ENCODE measurements at regions not wholly inside any gene's neighbourhood (a gene's known extent, or its start where the extent isn't known, plus 50 kb on each side); places are given as distances from the start of the nearest gene placed in this dataset.

GRCh38 chrX:121894756-121895155, 847.3 kb downstream of the GLUD2 start:
- TF ChIP-seq ATF3 (IDR thresholded peaks at IDR 0.05) (no peak), ZBTB33 (IDR thresholded peaks at IDR 0.05) (no peak), SP1 (IDR thresholded peaks at IDR 0.05) (no peak), RXRA (IDR thresholded peaks at IDR 0.05) (no peak), REST (IDR thresholded peaks at IDR 0.05) (no peak), NR2F2 (IDR thresholded peaks at IDR 0.05) (no peak), MAX (IDR thresholded peaks at IDR 0.05) (no peak), YY1 (IDR thresholded peaks at IDR 0.05) (no peak)
- H3K9ac ChIP-seq (ENCODE audit: low read depth in 1 of 2, low read length in 2 of 2) = no peak overlapping the region
- no peaks in the 10 kb centered on the region for H3K4me1 ChIP-seq (ENCODE audit: control insufficient read depth in 4 of 4, insufficient read depth in 4 of 4, low read length in 3 of 4)

GRCh38 chrX:121902463-121902862, 855.1 kb downstream of the GLUD2 start:
- 67% methylated on average over 2 of the region's 2 CpGs for WGBS
- H3K36me3 ChIP-seq (ENCODE audit: control insufficient read depth in 4 of 4, insufficient read depth in 3 of 4, low read depth in 1 of 4, low read length in 3 of 4) = no peaks in the 10 kb centered on the region
- TF ChIP-seq NR2F2 (IDR thresholded peaks at IDR 0.05) (no peak), HNF4A (conservative IDR thresholded peaks at IDR 0.05) (no peak), FOXA2 (IDR thresholded peaks at IDR 0.05) (no peak), RXRA (IDR thresholded peaks at IDR 0.05) (no peak), ZBTB33 (IDR thresholded peaks at IDR 0.05) (no peak), YY1 (IDR thresholded peaks at IDR 0.05) (no peak), HNF4G (IDR thresholded peaks at IDR 0.05) (no peak)
- H3K4me3 ChIP-seq (ENCODE audit: low read depth in 1 of 3, low read length in 3 of 3) = no peak overlapping the region
- H3K27me3 ChIP-seq (ENCODE audit: control insufficient read depth in 4 of 4, insufficient read depth in 4 of 4, low read length in 3 of 4) = no peaks in the 10 kb centered on the region
- no peak for DNase-seq (ENCODE audit: low spot score)
- no peak overlapping the region for H3K9ac ChIP-seq (ENCODE audit: low read depth in 1 of 2, low read length in 2 of 2)
- H3K9me3 ChIP-seq (ENCODE audit: control insufficient read depth in 4 of 4, low read length in 3 of 4) = no peaks in the 10 kb centered on the region
- no peak overlapping the region for H3K27ac ChIP-seq (ENCODE audit: low read depth in 1 of 2, low read length in 2 of 2)
- no peaks in the 10 kb centered on the region for H3K4me1 ChIP-seq (ENCODE audit: control insufficient read depth in 4 of 4, insufficient read depth in 4 of 4, low read length in 3 of 4)

More at GRCh38 chrX:121894756-121895155, 847.3 kb downstream of the GLUD2 start:
- Histone ChIP-seq H3K9me3 (ENCODE audit: control insufficient read depth in 4 of 4, low read length in 3 of 4) (no peaks in the 10 kb centered on the region), H3K27ac (ENCODE audit: low read depth in 1 of 2, low read length in 2 of 2) (no peak overlapping the region), H3K4me3 (ENCODE audit: low read depth in 1 of 3, low read length in 3 of 3) (no peak overlapping the region), H3K27me3 (ENCODE audit: control insufficient read depth in 4 of 4, insufficient read depth in 4 of 4, low read length in 3 of 4) (no peaks in the 10 kb centered on the region), H3K36me3 (ENCODE audit: control insufficient read depth in 4 of 4, insufficient read depth in 3 of 4, low read depth in 1 of 4, low read length in 3 of 4) (no peaks in the 10 kb centered on the region)
- no peak for DNase-seq (ENCODE audit: low spot score)
- WGBS = 91% methylated on average over 3 of the region's 3 CpGs
